Calu3 (cell line): ENCODE measurements at regions not wholly inside any gene's neighbourhood (a gene's known extent, or its start where the extent isn't known, plus 50 kb on each side); places are given as distances from the start of the nearest gene placed in this dataset.

Source experiments
- BruUV-seq: library from RNA; stranded (reverse); fragments of 400-500 nt; replicated peaks from 2 replicates; lab custom pipeline; 2021; lab: Mats Ljungman, UMichigan
- CTCF ChIA-PET: fragments of 300-600 bp; sonication (Branson Sonifier 250); formaldehyde crosslinking; loops from one replicate; lab custom pipeline; 2022; ENCODE audit warnings: antibody characterized with exemption; lab: Charles Lee
- DNase-seq: peaks from one replicate; pipeline ENCODE4 v3.0.0; 2022
- H3K27ac Mint-ChIP-seq: one replicate; pipeline ENCODE4 v1.8.0; 2022; ENCODE audit warnings: mixed read lengths; ENCODE audit not compliant: unreplicated experiment
- H3K27me3 Mint-ChIP-seq: one replicate; pipeline ENCODE4 v1.8.0; 2022; ENCODE audit warnings: mixed read lengths; ENCODE audit not compliant: unreplicated experiment
- H3K36me3 Mint-ChIP-seq: one replicate; pipeline ENCODE4 v1.8.0; 2022; ENCODE audit warnings: mild to moderate bottlenecking, moderate library complexity, mixed read lengths; ENCODE audit not compliant: insufficient read depth, unreplicated experiment
- H3K4me1 Mint-ChIP-seq: one replicate; pipeline ENCODE4 v1.8.0; 2022; ENCODE audit warnings: mild to moderate bottlenecking, low read depth, mixed read lengths; ENCODE audit not compliant: unreplicated experiment
- H3K4me3 Mint-ChIP-seq: one replicate; pipeline ENCODE4 v1.8.0; 2022; ENCODE audit warnings: mild to moderate bottlenecking, low read depth, moderate library complexity, mixed read lengths; ENCODE audit not compliant: unreplicated experiment
- H3K9me3 Mint-ChIP-seq: one replicate; pipeline ENCODE4 v1.8.0; 2022; ENCODE audit warnings: low read depth, mixed read lengths; ENCODE audit not compliant: unreplicated experiment
- intact Hi-C: fragments of 100-400 bp; cut with micrococcal nuclease; formaldehyde crosslinking; loops from one replicate; pipeline ENCODE4 v1.10.0; 2022; ENCODE audit not compliant: unreplicated experiment
- TF ChIP-seq, protein P1 (sequence below): fragments of 200-600 bp; IDR thresholded peaks from one replicate; pipeline ENCODE4 v1.8.0; 2022; ENCODE audit warnings: antibody characterized with exemption; ENCODE audit not compliant: unreplicated experiment

DNA sequence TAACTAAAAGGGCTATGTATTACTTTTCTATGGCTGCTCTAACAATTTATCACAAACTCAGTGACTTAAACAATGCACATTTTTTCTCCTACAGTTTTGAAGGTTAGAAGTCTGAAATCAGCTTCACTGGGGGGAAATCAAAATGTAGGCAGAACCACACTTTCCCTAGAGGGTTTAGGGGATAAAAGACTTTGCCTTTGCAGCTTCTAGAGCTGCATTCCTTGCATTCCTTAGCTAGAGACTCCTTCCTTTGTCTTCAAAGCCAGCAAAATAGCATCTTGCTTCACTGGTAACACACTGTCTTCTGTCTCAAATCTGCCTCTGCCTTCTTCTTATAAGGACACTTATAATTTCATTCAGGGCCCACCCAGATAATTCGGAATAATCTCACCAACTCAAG is 152.4 kb upstream of the SPIN4 start:
- intact Hi-C loops: loop anchor here (5.0 to 10.0 kb wide), 2 partner anchors 151 to 181 kb away; partner anchors contain the start of gene SPIN4
- DNase-seq: no peak
- no peak overlapping the region for H3K4me3 Mint-ChIP-seq
- TF ChIP-seq, protein P1, sequence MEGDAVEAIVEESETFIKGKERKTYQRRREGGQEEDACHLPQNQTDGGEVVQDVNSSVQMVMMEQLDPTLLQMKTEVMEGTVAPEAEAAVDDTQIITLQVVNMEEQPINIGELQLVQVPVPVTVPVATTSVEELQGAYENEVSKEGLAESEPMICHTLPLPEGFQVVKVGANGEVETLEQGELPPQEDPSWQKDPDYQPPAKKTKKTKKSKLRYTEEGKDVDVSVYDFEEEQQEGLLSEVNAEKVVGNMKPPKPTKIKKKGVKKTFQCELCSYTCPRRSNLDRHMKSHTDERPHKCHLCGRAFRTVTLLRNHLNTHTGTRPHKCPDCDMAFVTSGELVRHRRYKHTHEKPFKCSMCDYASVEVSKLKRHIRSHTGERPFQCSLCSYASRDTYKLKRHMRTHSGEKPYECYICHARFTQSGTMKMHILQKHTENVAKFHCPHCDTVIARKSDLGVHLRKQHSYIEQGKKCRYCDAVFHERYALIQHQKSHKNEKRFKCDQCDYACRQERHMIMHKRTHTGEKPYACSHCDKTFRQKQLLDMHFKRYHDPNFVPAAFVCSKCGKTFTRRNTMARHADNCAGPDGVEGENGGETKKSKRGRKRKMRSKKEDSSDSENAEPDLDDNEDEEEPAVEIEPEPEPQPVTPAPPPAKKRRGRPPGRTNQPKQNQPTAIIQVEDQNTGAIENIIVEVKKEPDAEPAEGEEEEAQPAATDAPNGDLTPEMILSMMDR: no peak
- H3K27ac Mint-ChIP-seq: no peak overlapping the region
- no TSS peak for BruUV-seq
- no peaks in the 10 kb centered on the region for H3K27me3 Mint-ChIP-seq
- H3K9me3 Mint-ChIP-seq: no peaks in the 10 kb centered on the region
- CTCF ChIA-PET: no interaction called here
- H3K4me1 Mint-ChIP-seq: peaks cover 8% of the 10 kb centered on the region
- H3K36me3 Mint-ChIP-seq: no peaks in the 10 kb centered on the region

DNA sequence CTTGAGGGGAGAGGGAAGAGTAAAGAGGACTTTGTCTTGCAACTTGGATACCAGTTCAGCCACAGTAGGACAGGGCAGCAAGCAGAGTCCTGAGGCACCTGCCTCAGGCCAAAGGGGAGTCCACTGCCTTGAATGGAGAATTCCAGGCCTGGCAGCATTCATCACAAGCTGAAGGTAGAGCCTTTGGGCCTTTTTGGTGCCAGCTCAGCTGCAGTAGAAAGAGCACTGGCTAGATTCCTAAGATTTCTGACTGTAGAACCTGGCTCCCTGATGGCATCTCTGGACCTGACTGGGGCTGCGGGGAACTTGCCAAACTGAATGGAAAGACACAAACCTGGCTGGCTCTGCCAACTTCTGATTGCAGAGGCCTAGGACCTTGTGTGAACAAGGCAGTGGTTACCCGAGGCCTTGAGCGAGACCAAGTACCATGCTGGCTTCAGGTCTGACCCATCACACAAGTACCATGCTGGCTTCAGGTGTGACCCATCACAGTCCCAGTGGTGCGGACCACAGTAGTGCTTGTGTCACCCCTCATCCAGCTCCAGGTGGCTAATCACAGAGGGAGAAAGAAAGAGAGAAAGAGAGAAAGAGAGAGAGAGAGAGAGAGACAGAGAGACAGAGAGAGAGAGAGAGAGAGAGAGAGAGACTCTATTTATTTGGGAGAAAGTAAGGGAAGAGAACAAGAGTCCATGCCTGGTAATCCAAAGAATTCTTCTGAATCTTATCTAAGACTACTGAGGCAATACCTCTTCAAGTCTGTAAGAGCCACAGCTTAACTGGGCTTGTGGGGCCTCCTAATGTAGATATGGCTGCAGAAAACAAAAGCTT is 137.6 kb upstream of the SPIN4 start:
- no TSS peak for BruUV-seq
- Mint-ChIP-seq H3K4me1 (no peaks in the 10 kb centered on the region), H3K27me3 (no peaks in the 10 kb centered on the region), H3K27ac (no peak overlapping the region), H3K36me3 (no peaks in the 10 kb centered on the region), H3K4me3 (no peak overlapping the region), H3K9me3 (peaks cover 4% of the 10 kb centered on the region)
- CTCF ChIA-PET: no interaction called here
- no peak for DNase-seq
- TF ChIP-seq, protein P1: no peak
- intact Hi-C loops: no loop called here

DNA sequence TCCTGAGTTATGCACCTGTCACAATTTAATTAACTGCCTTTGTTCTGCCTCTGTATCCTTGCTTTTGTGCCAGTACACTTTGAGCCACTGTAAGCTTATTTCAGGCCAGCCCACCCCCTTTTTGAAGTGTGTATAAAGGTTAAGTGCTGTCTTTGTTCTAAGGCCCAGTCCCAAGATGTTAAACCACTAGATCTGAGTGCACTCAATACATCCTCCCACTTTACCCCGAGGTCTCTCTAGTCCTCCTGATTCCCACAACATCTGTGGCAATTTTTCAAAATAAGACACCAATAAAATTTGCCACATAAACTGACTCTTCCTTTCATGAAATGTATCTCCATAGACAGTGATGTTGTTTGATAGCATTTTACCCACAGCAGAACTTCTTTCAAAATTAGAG is 124.1 kb upstream of the SPIN4 start:
- no TSS peak for BruUV-seq
- DNase-seq: no peak
- TF ChIP-seq, protein P1: no peak
- Mint-ChIP-seq H3K27ac (no peak overlapping the region), H3K27me3 (no peaks in the 10 kb centered on the region), H3K4me1 (no peaks in the 10 kb centered on the region), H3K36me3 (no peaks in the 10 kb centered on the region), H3K4me3 (no peak overlapping the region), H3K9me3 (peaks cover 10% of the 10 kb centered on the region)
- CTCF ChIA-PET: no interaction called here
- intact Hi-C loops: no loop called here

DNA sequence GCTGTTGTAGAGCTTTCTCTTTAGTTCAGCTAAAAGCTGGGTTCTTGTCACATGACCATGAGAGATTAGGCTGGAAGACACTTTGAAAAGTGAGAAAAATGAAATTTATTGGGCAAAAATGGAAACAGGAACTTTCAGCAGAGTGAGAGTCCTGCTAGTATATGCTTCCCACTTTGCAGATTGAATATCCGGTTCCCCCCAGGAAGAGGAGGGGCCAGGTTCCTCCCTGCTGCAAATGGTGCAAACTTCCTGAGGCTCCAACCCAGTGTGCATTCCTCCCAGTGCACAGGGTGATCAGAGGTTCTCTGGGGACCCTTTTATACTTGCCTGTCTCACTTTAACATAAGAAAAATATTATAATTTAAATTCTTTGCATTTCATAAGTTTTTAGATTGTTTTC is 119.9 kb upstream of the SPIN4 start:
- CTCF ChIA-PET: no interaction called here
- Mint-ChIP-seq H3K9me3 (peaks cover 6% of the 10 kb centered on the region), H3K4me1 (no peaks in the 10 kb centered on the region), H3K27ac (no peak overlapping the region), H3K27me3 (no peaks in the 10 kb centered on the region), H3K36me3 (no peaks in the 10 kb centered on the region), H3K4me3 (no peak overlapping the region)
- DNase-seq: no peak
- intact Hi-C loops: no loop called here
- BruUV-seq: no TSS peak
- TF ChIP-seq, protein P1: no peak
